ENCODE measurements at regions not wholly inside any gene's neighbourhood (a gene's known extent, or its start where the extent isn't known, plus 50 kb on each side); places are given as distances from the start of the nearest gene placed in this dataset.
A peak's percentile ranks its signal among the peaks of the same experiment; 100 is the strongest.

- no TSS peak for BruUV-seq (replicated peaks)
- FAIRE-seq (peak; percentile 87), ATAC-seq (peak; percentile 91), DNase-seq (ENCODE audit: low read depth, low spot score) (no peak)
- WGBS (ENCODE audit: insufficient coverage, insufficient replicate concordance, low lambda C conversion rate, missing lambda C conversion rate) = 21% methylated on average over 16 of the region's 16 CpGs
- Histone ChIP-seq H2AFZ (ENCODE audit: control insufficient read depth, low read depth, low read length) (no peak overlapping the region), H3K36me3 (ENCODE audit: control insufficient read depth in 2 of 2, insufficient read depth in 2 of 2, low read length in 1 of 2) (no peaks in the 10 kb centered on the region), H3K27me3 (replicated peaks in 1 of 2; ENCODE audit: control insufficient read depth in 2 of 2, insufficient read depth in 2 of 2, low read length in 1 of 2) (peaks cover 2 to 3% of the 10 kb centered on the region in 2 experiments; a peak in 3 of 4 replicates), H3K9ac (ENCODE audit: control insufficient read depth, insufficient read depth, low read length) (no peak overlapping the region), H3K4me1 (ENCODE audit: control insufficient read depth, insufficient read depth, low read length) (no peaks in the 10 kb centered on the region), H3K27ac (ENCODE audit: control insufficient read depth, insufficient read depth) (no peak overlapping the region), H3K4me3 (no peak overlapping the region), H3K4me2 (ENCODE audit: control insufficient read depth, insufficient read depth) (no peak overlapping the region), H3K79me2 (ENCODE audit: control insufficient read depth, insufficient read depth, low read length) (no peaks in the 10 kb centered on the region), H3K9me3 (replicated peaks; ENCODE audit: control insufficient read depth, insufficient read depth, low read length) (no peaks in the 10 kb centered on the region; the same call in 2 of the 3 replicates), H4K20me1 (ENCODE audit: control insufficient read depth, insufficient read depth) (no peaks in the 10 kb centered on the region)
- POLR2A ChIA-PET = no interaction called here
- intact Hi-C loops (cut with micrococcal nuclease; ENCODE audit: unreplicated experiment) = loop anchor here (1.0 to 2.0 kb wide), 5 partner anchors 63 to 1031 kb away; no protein-coding TSS in a partner anchor
- CTCF ChIA-PET = interaction anchor here (0.6 to 2.3 kb wide), 25 partner anchors 10 to 1031 kb away, joined by 3 to 34 read pairs (median 3); no protein-coding TSS in a partner anchor
- in situ Hi-C loops (cut with MboI) = loop anchor here (5.0 kb wide), 1 partner anchor 1036 kb away; no protein-coding TSS in a partner anchor
- SMC1A ChIA-PET (ENCODE audit: uncharacterized antibody, unreplicated experiment) = interaction anchor here (0.8 to 2.4 kb wide), 6 partner anchors 11 to 1026 kb away, joined by 3 to 22 read pairs (median 3); no protein-coding TSS in a partner anchor
- RAD21 ChIA-PET (ENCODE audit: unreplicated experiment) = interaction anchor here (0.8 to 2.0 kb wide), 4 partner anchors 62 to 1026 kb away, joined by 3 to 23 read pairs (median 4); no protein-coding TSS in a partner anchor
- TF ChIP-seq BACH1 (IDR thresholded peaks at IDR 0.05; ENCODE audit: borderline replicate concordance) (no peak), ESRRA (IDR thresholded peaks at IDR 0.05; ENCODE audit: low read length) (no peak), PML (IDR thresholded peaks at IDR 0.05; ENCODE audit: low read length) (no peak), ZNF274 (IDR thresholded peaks at IDR 0.05; ENCODE audit: insufficient read depth, insufficient read length) (no peak), CHD1 (IDR thresholded peaks at IDR 0.05; ENCODE audit: low read depth, low read length) (no peak), YY1 (IDR thresholded peaks at IDR 0.05; ENCODE audit: low read depth, low read length) (0 out of 2 replicates have a peak, but pooled peaks have one; percentile 44), CEBPB (IDR thresholded peaks at IDR 0.05; ENCODE audit: borderline replicate concordance in 1 of 2, low read depth in 2 of 2, low read length in 2 of 2) (0 out of 4 replicates have a peak, but pooled peaks of 1 of the 2 experiments have one; percentile 17), SMC3 (IDR thresholded peaks at IDR 0.05; ENCODE audit: borderline replicate concordance, low read length) (peak; percentile 75), RELA (IDR thresholded peaks at IDR 0.05; ENCODE audit: borderline replicate concordance, partially characterized antibody) (no peak), RAD21 (IDR thresholded peaks at IDR 0.05; ENCODE audit: insufficient read depth, low read depth, low read length) (peak; percentile 95), SRF (IDR thresholded peaks at IDR 0.05; ENCODE audit: low read depth in 2 of 2, low read length in 2 of 2) (no peak), FOXM1 (IDR thresholded peaks at IDR 0.05; ENCODE audit: low read depth, low read length) (0 out of 2 replicates have a peak, but pooled peaks have one; percentile 27), CTCF (IDR thresholded peaks at IDR 0.05 in 2 of 3, conservative IDR thresholded peaks at IDR 0.05 in 1 of 3; ENCODE audit: control insufficient read depth in 2 of 3, extremely low read depth in 1 of 3, insufficient read depth in 1 of 3, low read depth in 3 of 3, low read length in 3 of 3) (peak; percentile 81 to 96 (median 91)), PKNOX1 (IDR thresholded peaks at IDR 0.05) (no peak), EZH2 (IDR thresholded peaks at IDR 0.05; ENCODE audit: borderline replicate concordance, control insufficient read depth, low read depth, low read length) (no peak), KDM1A (IDR thresholded peaks at IDR 0.05; ENCODE audit: borderline replicate concordance) (no peak), ATF3 (IDR thresholded peaks at IDR 0.05; ENCODE audit: borderline replicate concordance, extremely low read depth, low read depth, low read length) (no peak), E2F4 (IDR thresholded peaks at IDR 0.05; ENCODE audit: low read depth, low read length) (no peak)
Observed at GRCh38 chr2:217713395-217714286, 289.2 kb downstream of the TNS1 start.

Data from GM12878 (cell line).